ENCODE measurements at regions not wholly inside any gene's neighbourhood (a gene's known extent, or its start where the extent isn't known, plus 50 kb on each side); places are given as distances from the start of the nearest gene placed in this dataset.

- no peak for DNase-seq (ENCODE audit: low read depth in 2 of 2)
Measured at GRCh38 chr1:213868482-213868881, 119.3 kb upstream of the PROX1 start.

GRCh38 chr1:213871179-213871578, 116.6 kb upstream of the PROX1 start:
- DNase-seq (ENCODE audit: low read depth in 2 of 2), result no peak

GRCh38 chr1:213874789-213875188, 113.0 kb upstream of the PROX1 start:
- DNase-seq (ENCODE audit: low read depth in 2 of 2), result no peak

- no peak for DNase-seq (ENCODE audit: low read depth in 2 of 2)
Measured at GRCh38 chr1:213876531-213876930, 111.2 kb upstream of the PROX1 start.

- no peak for DNase-seq (ENCODE audit: low read depth in 2 of 2)
Measured at GRCh38 chr1:213883618-213884017, 104.2 kb upstream of the PROX1 start.

GRCh38 chr1:213884402-213884801, 103.4 kb upstream of the PROX1 start:
- no peak for DNase-seq (ENCODE audit: low read depth in 2 of 2)

- DNase-seq (ENCODE audit: low read depth in 2 of 2), result no peak
Measured at GRCh38 chr1:213884942-213885341, 102.8 kb upstream of the PROX1 start.

- DNase-seq (ENCODE audit: low read depth in 2 of 2), result no peak
Measured at GRCh38 chr1:213887842-213888241, 99.9 kb upstream of the PROX1 start.

GRCh38 chr1:213891989-213892902, 95.5 kb upstream of the PROX1 start:
- no peak for DNase-seq (ENCODE audit: low read depth in 2 of 2)

GRCh38 chr1:213898684-213899083, 89.1 kb upstream of the PROX1 start:
- DNase-seq (ENCODE audit: low read depth in 2 of 2), result no peak

- no peak for DNase-seq (ENCODE audit: low read depth in 2 of 2)
Measured at GRCh38 chr1:213899413-213899812, 88.4 kb upstream of the PROX1 start.

- no peak for DNase-seq (ENCODE audit: low read depth in 2 of 2)
Measured at GRCh38 chr1:213905344-213905743, 82.4 kb upstream of the PROX1 start.

GRCh38 chr1:213908521-213908920, 79.3 kb upstream of the PROX1 start:
- no peak for DNase-seq (ENCODE audit: low read depth in 2 of 2)

GRCh38 chr1:213914392-213914791, 73.4 kb upstream of the PROX1 start:
- no peak for DNase-seq (ENCODE audit: low read depth in 2 of 2)

- no peak for DNase-seq (ENCODE audit: low read depth in 2 of 2)
Measured at GRCh38 chr1:213921311-213921710, 66.5 kb upstream of the PROX1 start.

- DNase-seq (ENCODE audit: low read depth in 2 of 2), result no peak
Measured at GRCh38 chr1:213921712-213922111, 66.1 kb upstream of the PROX1 start.

- no peak for DNase-seq (ENCODE audit: low read depth in 2 of 2)
Measured at GRCh38 chr1:213925531-213926182, 62.1 kb upstream of the PROX1 start.

- DNase-seq (ENCODE audit: low read depth in 2 of 2), result no peak
Measured at GRCh38 chr1:213927846-213928245, 59.9 kb upstream of the PROX1 start.

- DNase-seq (ENCODE audit: low read depth in 2 of 2), result no peak
Measured at GRCh38 chr1:213929398-213929797, 58.4 kb upstream of the PROX1 start.

GRCh38 chr1:213931836-213932235, 55.9 kb upstream of the PROX1 start:
- DNase-seq (ENCODE audit: low read depth in 2 of 2), result no peak

- DNase-seq (ENCODE audit: low read depth in 2 of 2), result no peak
Measured at GRCh38 chr1:213933336-213933735, 54.4 kb upstream of the PROX1 start.

- DNase-seq (ENCODE audit: low read depth in 2 of 2), result no peak
Measured at GRCh38 chr1:213934649-213935048, 53.1 kb upstream of the PROX1 start.

- no peak for DNase-seq (ENCODE audit: low read depth in 2 of 2)
Measured at GRCh38 chr1:213936571-213936970, 51.2 kb upstream of the PROX1 start.

Data from stimulated activated CD4-positive, alpha-beta T cell treated with anti-CD3 and anti-CD28 coated beads, Interleukin-4, amount 100 ng/mL, for 48 hours (primary cell).